MCF 10A (cell line): ENCODE measurements at regions not wholly inside any gene's neighbourhood (a gene's known extent, or its start where the extent isn't known, plus 50 kb on each side); places are given as distances from the start of the nearest gene placed in this dataset.

ENCODE experiments used
- BruUV-seq: library from RNA; stranded (reverse); fragments of 400-500 nt; replicated peaks from 2 replicates; lab custom pipeline; 2021; lab: Mats Ljungman, UMichigan
- CTCF ChIA-PET: fragments of 300-600 bp; sonication (Branson Sonifier 250); formaldehyde crosslinking; extraction: SDS; loops from one replicate; lab custom pipeline; 2021; ENCODE audit warnings: antibody characterized with exemption, inconsistent platforms; lab: Yijun Ruan, JAX
- POLR2A ChIA-PET: fragments of 300-600, 350-650 bp; sonication (Branson Sonifier 250); formaldehyde crosslinking; extraction: SDS; loops from one replicate; lab custom pipeline; 2020; ENCODE audit warnings: antibody characterized with exemption, inconsistent platforms; lab: Yijun Ruan, JAX
- DNase-seq: peaks from one replicate; pipeline ENCODE4 v3.0.0-alpha.2; 2018; ENCODE audit not compliant: unreplicated experiment
- H3K27ac Mint-ChIP-seq: one replicate; pipeline ENCODE4 v1.8.0; 2022; ENCODE audit warnings: mild to moderate bottlenecking, low read depth, mixed read lengths; ENCODE audit not compliant: unreplicated experiment
- H3K27me3 Mint-ChIP-seq: one replicate; pipeline ENCODE4 v1.8.0; 2022; ENCODE audit warnings: mixed read lengths; ENCODE audit not compliant: insufficient read depth, unreplicated experiment
- H3K36me3 Mint-ChIP-seq: one replicate; pipeline ENCODE4 v1.8.0; 2022; ENCODE audit warnings: mild to moderate bottlenecking, moderate library complexity, mixed read lengths; ENCODE audit not compliant: insufficient read depth, unreplicated experiment
- H3K4me1 Mint-ChIP-seq: one replicate; pipeline ENCODE4 v1.8.0; 2022; ENCODE audit warnings: mixed read lengths; ENCODE audit not compliant: insufficient read depth, unreplicated experiment
- H3K4me3 Mint-ChIP-seq: one replicate; pipeline ENCODE4 v1.8.0; 2022; ENCODE audit warnings: mild to moderate bottlenecking, moderate library complexity, mixed read lengths; ENCODE audit not compliant: unreplicated experiment
- H3K9me3 Mint-ChIP-seq: one replicate; pipeline ENCODE4 v1.8.0; 2022; ENCODE audit warnings: mixed read lengths; ENCODE audit not compliant: unreplicated experiment
- intact Hi-C: fragments of 100-400 bp; cut with micrococcal nuclease; formaldehyde crosslinking; loops from 2 replicates; pipeline ENCODE4 v1.14.1; 2022
- TF ChIP-seq, protein P1 (sequence below): fragments of 200-600 bp; IDR thresholded peaks from one replicate; pipeline ENCODE4 v1.8.0; 2022; ENCODE audit warnings: antibody characterized with exemption, mild to moderate bottlenecking; ENCODE audit not compliant: unreplicated experiment

DNA sequence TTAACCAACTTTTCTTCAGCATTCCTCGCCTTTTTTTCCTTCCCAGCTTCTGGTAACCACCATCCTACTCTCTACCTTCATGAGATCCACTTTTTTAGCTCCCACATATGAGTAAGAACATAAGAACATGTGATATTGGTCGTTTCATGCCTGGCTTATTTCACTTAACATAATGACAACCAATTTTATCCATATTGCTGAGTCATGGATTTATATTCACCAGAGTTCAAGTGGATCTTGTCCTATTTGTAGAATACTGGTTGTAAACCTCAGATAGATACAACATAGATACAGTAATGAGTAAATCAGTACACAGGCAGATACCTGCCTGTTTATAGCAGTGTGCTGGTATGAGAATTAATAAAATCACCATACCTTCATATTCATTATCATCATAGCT lies 412.0 kb upstream of the RBMS3 start:
- Mint-ChIP-seq H3K9me3 (peaks cover 10% of the 10 kb centered on the region), H3K27me3 (no peaks in the 10 kb centered on the region), H3K4me3 (no peak overlapping the region), H3K27ac (no peak overlapping the region), H3K36me3 (no peaks in the 10 kb centered on the region), H3K4me1 (peaks cover 5% of the 10 kb centered on the region)
- BruUV-seq = no TSS peak
- ChIA-PET CTCF (interaction anchor here (1.2 kb wide), 1 partner anchor 47 kb away, joined by 3 read pairs; no protein-coding TSS in a partner anchor), POLR2A (interaction anchor here (0.5 to 0.6 kb wide), 3 partner anchors 15 to 530 kb away, joined by 3 read pairs; no protein-coding TSS in a partner anchor)
- intact Hi-C loops = no loop called here
- TF ChIP-seq, protein P1, sequence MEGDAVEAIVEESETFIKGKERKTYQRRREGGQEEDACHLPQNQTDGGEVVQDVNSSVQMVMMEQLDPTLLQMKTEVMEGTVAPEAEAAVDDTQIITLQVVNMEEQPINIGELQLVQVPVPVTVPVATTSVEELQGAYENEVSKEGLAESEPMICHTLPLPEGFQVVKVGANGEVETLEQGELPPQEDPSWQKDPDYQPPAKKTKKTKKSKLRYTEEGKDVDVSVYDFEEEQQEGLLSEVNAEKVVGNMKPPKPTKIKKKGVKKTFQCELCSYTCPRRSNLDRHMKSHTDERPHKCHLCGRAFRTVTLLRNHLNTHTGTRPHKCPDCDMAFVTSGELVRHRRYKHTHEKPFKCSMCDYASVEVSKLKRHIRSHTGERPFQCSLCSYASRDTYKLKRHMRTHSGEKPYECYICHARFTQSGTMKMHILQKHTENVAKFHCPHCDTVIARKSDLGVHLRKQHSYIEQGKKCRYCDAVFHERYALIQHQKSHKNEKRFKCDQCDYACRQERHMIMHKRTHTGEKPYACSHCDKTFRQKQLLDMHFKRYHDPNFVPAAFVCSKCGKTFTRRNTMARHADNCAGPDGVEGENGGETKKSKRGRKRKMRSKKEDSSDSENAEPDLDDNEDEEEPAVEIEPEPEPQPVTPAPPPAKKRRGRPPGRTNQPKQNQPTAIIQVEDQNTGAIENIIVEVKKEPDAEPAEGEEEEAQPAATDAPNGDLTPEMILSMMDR = no peak
- DNase-seq = no peak

DNA sequence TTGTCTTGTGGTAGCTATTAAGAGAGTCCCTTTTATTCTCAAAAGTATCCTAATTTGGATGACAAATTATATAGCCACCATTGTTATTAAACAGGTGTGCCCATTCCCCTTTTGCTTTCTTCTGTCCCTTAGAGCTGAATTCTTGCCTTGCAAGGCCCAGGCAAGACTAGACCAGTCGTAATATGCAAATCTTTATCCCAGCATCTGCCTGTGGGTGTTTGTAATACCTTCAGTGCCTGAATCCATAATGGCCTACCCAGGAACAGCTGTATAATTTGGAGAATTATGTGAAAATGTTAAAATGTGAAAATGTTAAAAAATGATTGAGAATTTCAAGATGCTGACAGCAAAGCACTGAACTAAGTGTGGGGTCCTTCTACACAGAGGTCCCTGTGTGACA lies 403.0 kb upstream of the RBMS3 start:
- Mint-ChIP-seq H3K4me3 (no peak overlapping the region), H3K27me3 (no peaks in the 10 kb centered on the region), H3K9me3 (peaks cover 12% of the 10 kb centered on the region), H3K36me3 (no peaks in the 10 kb centered on the region), H3K27ac (no peak overlapping the region), H3K4me1 (no peaks in the 10 kb centered on the region)
- TF ChIP-seq, protein P1 = no peak
- no peak for DNase-seq
- ChIA-PET POLR2A (no interaction called here), CTCF (no interaction called here)
- BruUV-seq = no TSS peak
- intact Hi-C loops = no loop called here

DNA sequence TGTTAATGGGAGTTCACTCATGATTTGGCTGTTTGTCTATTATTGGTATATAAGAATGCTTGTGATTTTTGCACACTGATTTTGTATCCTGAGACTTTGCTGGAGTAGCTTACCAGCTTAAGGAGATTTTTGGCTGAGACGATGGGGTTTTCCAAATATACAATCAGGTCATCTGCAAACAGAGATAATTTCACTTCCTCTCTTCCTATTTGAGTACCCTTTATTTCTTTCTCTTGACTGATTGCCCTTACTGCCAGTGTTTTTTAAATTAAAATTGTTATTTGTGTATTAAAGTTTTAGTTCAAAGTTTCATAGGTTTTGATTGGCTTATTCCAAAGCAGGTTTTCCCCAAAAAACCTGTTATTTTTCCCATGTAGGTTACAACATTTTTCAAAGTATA lies 390.5 kb upstream of the RBMS3 start:
- DNase-seq = no peak
- POLR2A ChIA-PET = interaction anchor here (1.1 kb wide), 1 partner anchor 10 kb away, joined by 4 read pairs; no protein-coding TSS in a partner anchor
- H3K4me1 Mint-ChIP-seq = no peaks in the 10 kb centered on the region
- BruUV-seq = no TSS peak
- intact Hi-C loops = no loop called here
- H3K27ac Mint-ChIP-seq = no peak overlapping the region
- H3K27me3 Mint-ChIP-seq = no peaks in the 10 kb centered on the region
- TF ChIP-seq, protein P1 = no peak
- no peaks in the 10 kb centered on the region for H3K9me3 Mint-ChIP-seq
- H3K36me3 Mint-ChIP-seq = no peaks in the 10 kb centered on the region
- no peak overlapping the region for H3K4me3 Mint-ChIP-seq
- CTCF ChIA-PET = no interaction called here

DNA sequence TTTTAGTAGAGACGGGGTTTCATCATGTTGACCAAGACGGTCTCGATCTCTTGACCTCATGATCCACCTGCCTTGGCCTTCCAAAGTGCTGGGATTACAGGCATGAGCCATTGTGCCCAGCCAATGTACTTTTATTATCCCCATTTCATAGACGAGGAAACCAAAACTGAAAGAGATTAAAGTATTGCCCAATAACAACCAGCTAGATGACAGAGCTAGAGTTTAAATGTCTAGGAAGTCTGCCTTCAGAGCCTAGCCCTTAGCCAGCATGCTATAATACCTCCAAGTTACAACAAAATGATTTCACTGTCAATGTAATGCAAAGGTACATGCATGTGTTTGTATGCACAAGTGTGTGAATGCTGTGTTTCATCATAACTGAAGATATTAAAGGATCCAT lies 389.4 kb upstream of the RBMS3 start:
- H3K4me3 Mint-ChIP-seq = no peak overlapping the region
- TF ChIP-seq, protein P1 = no peak
- DNase-seq = no peak
- H3K27me3 Mint-ChIP-seq = no peaks in the 10 kb centered on the region
- no peak overlapping the region for H3K27ac Mint-ChIP-seq
- ChIA-PET POLR2A (no interaction called here), CTCF (interaction anchor here (0.6 to 0.7 kb wide), 2 partner anchors 129 to 589 kb away, joined by 3 read pairs; no protein-coding TSS in a partner anchor)
- no peaks in the 10 kb centered on the region for H3K9me3 Mint-ChIP-seq
- no peaks in the 10 kb centered on the region for H3K36me3 Mint-ChIP-seq
- no TSS peak for BruUV-seq
- intact Hi-C loops = no loop called here
- H3K4me1 Mint-ChIP-seq = no peaks in the 10 kb centered on the region
